Fibroblast of the aortic adventitia (primary cell): ENCODE measurements at regions not wholly inside any gene's neighbourhood (a gene's known extent, or its start where the extent isn't known, plus 50 kb on each side); places are given as distances from the start of the nearest gene placed in this dataset.

Experiments used
- DNase-seq: peaks from one replicate; pipeline ENCODE4 v3.0.0-alpha.2; 2010; ENCODE audit warnings: low read depth
- H3K4me3 ChIP-seq: 2 replicates; pipeline ENCODE4 v1.5.1; 2011; ENCODE audit warnings: low read depth, mild to moderate bottlenecking, control low read depth, low read length, moderate library complexity
- CTCF ChIP-seq: IDR thresholded peaks from 2 replicates; pipeline ENCODE4 v1.5.1; 2011; ENCODE audit warnings: mild to moderate bottlenecking, low read length, control low read depth, inconsistent platforms; ENCODE audit not compliant: insufficient read depth

GRCh38 chr9:90044263-90044662, 439.5 kb downstream of the GADD45G start:
- no peak overlapping the region for H3K4me3 ChIP-seq
- TF ChIP-seq CTCF: no peak
- no peak for DNase-seq

GRCh38 chr9:90044710-90045151, 439.9 kb downstream of the GADD45G start:
- TF ChIP-seq CTCF: no peak
- no peak for DNase-seq
- H3K4me3 ChIP-seq: no peak overlapping the region

- TF ChIP-seq CTCF: no peak
- H3K4me3 ChIP-seq: no peak overlapping the region
- no peak for DNase-seq
Observed at GRCh38 chr9:90046317-90046861, 441.6 kb downstream of the GADD45G start.

GRCh38 chr9:90047828-90048227, 443.0 kb downstream of the GADD45G start:
- TF ChIP-seq CTCF: no peak
- H3K4me3 ChIP-seq: no peak overlapping the region
- no peak for DNase-seq

GRCh38 chr9:90052366-90052765, 447.6 kb downstream of the GADD45G start:
- TF ChIP-seq CTCF: no peak
- H3K4me3 ChIP-seq: no peak overlapping the region
- no peak for DNase-seq

GRCh38 chr9:90053027-90053426, 448.2 kb downstream of the GADD45G start:
- H3K4me3 ChIP-seq: no peak overlapping the region
- DNase-seq: no peak
- TF ChIP-seq CTCF: no peak

- TF ChIP-seq CTCF: no peak
- DNase-seq: no peak
- no peak overlapping the region for H3K4me3 ChIP-seq
Observed at GRCh38 chr9:90054810-90055209, 450.0 kb downstream of the GADD45G start.
